ENCODE measurements at regions not wholly inside any gene's neighbourhood (a gene's known extent, or its start where the extent isn't known, plus 50 kb on each side); places are given as distances from the start of the nearest gene placed in this dataset.

DNA sequence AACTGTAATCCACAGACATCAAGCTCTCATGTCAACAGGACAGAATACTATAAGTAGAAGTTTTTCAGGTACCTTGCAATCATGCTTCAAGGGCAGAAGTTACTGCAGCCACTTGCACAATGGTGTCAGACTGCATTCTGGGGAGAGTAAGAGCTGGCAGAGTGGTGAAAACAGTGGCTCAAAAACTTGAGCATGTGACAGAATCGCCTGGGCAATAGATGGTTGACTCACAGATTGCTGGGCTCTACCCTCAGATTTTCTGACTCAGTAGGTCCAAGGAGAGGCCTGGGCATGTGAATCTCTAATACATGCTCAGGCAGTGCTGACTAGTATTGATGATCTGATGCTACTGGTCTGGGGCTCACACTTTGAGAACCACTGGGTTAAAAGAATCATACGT lies 187.8 kb downstream of the TBX5 start:
- no peak for TF ChIP-seq POLR2A (IDR thresholded peaks at IDR 0.05)
- TF ChIP-seq, protein P1, sequence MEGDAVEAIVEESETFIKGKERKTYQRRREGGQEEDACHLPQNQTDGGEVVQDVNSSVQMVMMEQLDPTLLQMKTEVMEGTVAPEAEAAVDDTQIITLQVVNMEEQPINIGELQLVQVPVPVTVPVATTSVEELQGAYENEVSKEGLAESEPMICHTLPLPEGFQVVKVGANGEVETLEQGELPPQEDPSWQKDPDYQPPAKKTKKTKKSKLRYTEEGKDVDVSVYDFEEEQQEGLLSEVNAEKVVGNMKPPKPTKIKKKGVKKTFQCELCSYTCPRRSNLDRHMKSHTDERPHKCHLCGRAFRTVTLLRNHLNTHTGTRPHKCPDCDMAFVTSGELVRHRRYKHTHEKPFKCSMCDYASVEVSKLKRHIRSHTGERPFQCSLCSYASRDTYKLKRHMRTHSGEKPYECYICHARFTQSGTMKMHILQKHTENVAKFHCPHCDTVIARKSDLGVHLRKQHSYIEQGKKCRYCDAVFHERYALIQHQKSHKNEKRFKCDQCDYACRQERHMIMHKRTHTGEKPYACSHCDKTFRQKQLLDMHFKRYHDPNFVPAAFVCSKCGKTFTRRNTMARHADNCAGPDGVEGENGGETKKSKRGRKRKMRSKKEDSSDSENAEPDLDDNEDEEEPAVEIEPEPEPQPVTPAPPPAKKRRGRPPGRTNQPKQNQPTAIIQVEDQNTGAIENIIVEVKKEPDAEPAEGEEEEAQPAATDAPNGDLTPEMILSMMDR (IDR thresholded peaks at IDR 0.05): no peak

Measured in heart left ventricle (tissue), 13 donors.